B cell (primary cell): ENCODE measurements at regions not wholly inside any gene's neighbourhood (a gene's known extent, or its start where the extent isn't known, plus 50 kb on each side); places are given as distances from the start of the nearest gene placed in this dataset.

Experiments
- ATAC-seq: fragments of 200-7000 bp; cut with Tn5 transposase; one replicate; pipeline ENCODE4 v1.10.0; 2021; ENCODE audit warnings: low read depth, mild to moderate bottlenecking, moderate number of reproducible peaks, moderate library complexity
- CTCF ChIA-PET: fragments of 350-600 bp; sonication (Branson Sonifier 250); formaldehyde crosslinking; loops from one replicate; lab custom pipeline; 2021; ENCODE audit warnings: antibody characterized with exemption, inconsistent platforms; lab: Charles Lee
- POLR2A ChIA-PET: fragments of 350-600 bp; sonication (Branson Sonifier 250); formaldehyde crosslinking; loops from one replicate; lab custom pipeline; 2021; ENCODE audit warnings: antibody characterized with exemption; lab: Charles Lee
- DNase-seq: peaks from one replicate; pipeline ENCODE4 v3.0.0; 2013
- H2AFZ ChIP-seq: 2 replicates; pipeline ENCODE4 v1.6.1; 2012; ENCODE audit warnings: mild to moderate bottlenecking, low read depth, low read length; ENCODE audit not compliant: insufficient read depth, poor library complexity, severe bottlenecking
- H3K27ac ChIP-seq, 2 donors: 1 replicate in 1 of 2; 2 replicates in 1 of 2; pipeline ENCODE4 v1.5.1; 2012 to 2013; ENCODE audit warnings: low read length in 2 of 2, mild to moderate bottlenecking in 2 of 2, moderate library complexity in 1 of 2
- H3K27me3 ChIP-seq, 4 experiments: fragments of 200-600 bp in 1 of 4; sonication (generic) in 1 of 4; replicated peaks in 1 of 4; 1 replicate in 2 of 4; 2 replicates in 2 of 4; pipeline versions ENCODE4 v1.6.1 to v1.7.0; 2013 to 2016; ENCODE audit warnings: low read length in 3 of 4, mild to moderate bottlenecking in 2 of 4, mixed read lengths in 1 of 4, moderate library complexity in 1 of 4; ENCODE audit not compliant: insufficient read depth in 4 of 4, control insufficient read depth in 3 of 4; ENCODE audit errors: control extremely low read depth in 1 of 4
- H3K36me3 ChIP-seq, 2 experiments: replicated peaks in 1 of 2; 1 replicate in 1 of 2; 2 replicates in 1 of 2; pipeline versions ENCODE4 v1.6.1 to v1.7.1; 2013; ENCODE audit warnings: low read length in 1 of 2; ENCODE audit not compliant: insufficient read depth in 2 of 2, control insufficient read depth in 1 of 2; ENCODE audit errors: control extremely low read depth in 1 of 2, extremely low read depth in 1 of 2
- H3K4me1 ChIP-seq, 2 donors: fragments of 200-600 bp in 1 of 2; sonication (generic) in 1 of 2; 1 replicate in 1 of 2; 2 replicates in 1 of 2; pipeline versions ENCODE4 v1.5.1 to v1.6.1; 2013 to 2017; ENCODE audit warnings: low read length in 2 of 2; ENCODE audit not compliant: control insufficient read depth in 2 of 2, insufficient read depth in 2 of 2
- H3K4me2 ChIP-seq: replicated peaks from 2 replicates; pipeline ENCODE3; 2012; ENCODE audit warnings: mild to moderate bottlenecking, low read depth, low read length; ENCODE audit not compliant: poor library complexity, severe bottlenecking
- H3K4me3 ChIP-seq, 5 experiments: fragments of 200-600 bp in 1 of 5; sonication (generic) in 1 of 5; 1 replicate in 3 of 5; 2 replicates in 2 of 5; pipeline versions ENCODE4 v1.5.1 to v1.7.0; 2011 to 2016; ENCODE audit warnings: low read length in 4 of 5, mild to moderate bottlenecking in 4 of 5, low read depth in 2 of 5, control low read depth in 1 of 5, moderate library complexity in 1 of 5; ENCODE audit not compliant: insufficient read depth in 1 of 5; ENCODE audit errors: control extremely low read depth in 1 of 5, extremely low read depth in 1 of 5
- H3K79me2 ChIP-seq: fragments of 200-600 bp; sonication (generic); one replicate; pipeline ENCODE4 v1.6.0; 2016; ENCODE audit warnings: low read length; ENCODE audit not compliant: control insufficient read depth, insufficient read depth
- H3K9ac ChIP-seq: fragments of 200-600 bp; sonication (generic); 2 replicates; pipeline ENCODE4 v1.6.1; 2017; ENCODE audit warnings: mild to moderate bottlenecking, low read length, moderate library complexity
- H3K9me3 ChIP-seq, 3 donors: one replicate each; pipeline versions ENCODE4 v1.6.1 to v1.7.1; 2013; ENCODE audit warnings: low read length in 2 of 3; ENCODE audit not compliant: control insufficient read depth in 2 of 3, insufficient read depth in 1 of 3; ENCODE audit errors: control extremely low read depth in 1 of 3
- H4K20me1 ChIP-seq: 2 replicates; pipeline ENCODE4 v1.6.0; 2012; ENCODE audit warnings: mild to moderate bottlenecking, low read length; ENCODE audit not compliant: insufficient read depth, control insufficient read depth, poor library complexity, severe bottlenecking
- H3K27ac Mint-ChIP-seq: one replicate; pipeline ENCODE4 v1.8.0; 2021; ENCODE audit warnings: mixed read lengths
- H3K27me3 Mint-ChIP-seq: one replicate; pipeline ENCODE4 v1.8.0; 2021; ENCODE audit warnings: mixed read lengths
- H3K4me1 Mint-ChIP-seq: one replicate; pipeline ENCODE4 v1.8.0; 2021; ENCODE audit warnings: mixed read lengths
- H3K4me3 Mint-ChIP-seq: one replicate; pipeline ENCODE4 v1.8.0; 2021; ENCODE audit warnings: mixed read lengths
- H3K9me3 Mint-ChIP-seq: one replicate; pipeline ENCODE4 v1.8.0; 2022; ENCODE audit warnings: mixed read lengths; ENCODE audit not compliant: insufficient read depth
- EZH2 ChIP-seq: IDR thresholded peaks from 2 replicates; pipeline ENCODE4 v1.6.1; 2012; ENCODE audit warnings: borderline replicate concordance, low read depth, mild to moderate bottlenecking, moderate library complexity, low read length; ENCODE audit not compliant: insufficient read depth, poor library complexity, severe bottlenecking
- WGBS: methylation state at CpG from one replicate; pipeline ENCODE4 v1.1.5; 2013; ENCODE audit warnings: missing lambda C conversion rate; ENCODE audit not compliant: insufficient coverage; 5-methylcytosine and 5-hydroxymethylcytosine counted together
- intact Hi-C: fragments of 100-400 bp; cut with micrococcal nuclease; formaldehyde crosslinking; loops from one replicate; pipeline ENCODE4 v1.10.0; 2022
- TF ChIP-seq, protein P1 (sequence below): fragments of 200-600 bp; IDR thresholded peaks from one replicate; pipeline ENCODE4 v1.8.0; 2022; ENCODE audit warnings: antibody characterized with exemption, mild to moderate bottlenecking

DNA sequence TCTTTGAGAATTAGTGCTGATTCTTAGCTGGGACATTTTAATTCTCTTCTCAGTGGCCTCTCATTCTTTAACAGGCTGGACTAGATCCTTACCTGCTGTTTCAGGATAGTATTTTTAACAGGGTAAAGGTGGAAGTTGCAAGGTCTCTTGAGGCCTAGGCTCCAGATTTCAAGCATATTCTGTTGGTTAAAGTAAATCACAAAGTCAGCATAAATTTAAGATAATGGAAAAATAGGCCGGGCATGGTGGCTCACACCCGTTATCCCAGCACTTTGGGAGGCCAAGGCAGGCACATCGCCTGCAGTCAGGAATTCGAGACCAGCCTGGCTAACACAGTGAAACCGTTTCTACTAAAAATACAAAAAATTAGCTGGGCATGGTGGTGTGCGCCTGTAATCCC is 1149.0 kb downstream of the EPHA7 start:
- Histone ChIP-seq H3K27me3 (no peaks in the 10 kb centered on the region), H4K20me1 (no peaks in the 10 kb centered on the region), H3K79me2 (no peaks in the 10 kb centered on the region), H3K4me2 (no peak overlapping the region), H3K4me3 (no peak overlapping the region), H3K27ac (no peak overlapping the region), H3K9ac (no peak overlapping the region), H3K4me1 (no peaks in the 10 kb centered on the region), H3K9me3 (peaks cover 0 to 2% (median 0%) of the 10 kb centered on the region in 3 donors), H3K36me3 (no peaks in the 10 kb centered on the region), H2AFZ (no peak overlapping the region)
- POLR2A ChIA-PET = no interaction called here
- CTCF ChIA-PET = no interaction called here
- ATAC-seq (no peak), DNase-seq (no peak)
- peaks cover 5% of the 10 kb centered on the region for H3K9me3 Mint-ChIP-seq
- no peak overlapping the region for H3K27ac Mint-ChIP-seq
- intact Hi-C loops = no loop called here
- TF ChIP-seq, protein P1, sequence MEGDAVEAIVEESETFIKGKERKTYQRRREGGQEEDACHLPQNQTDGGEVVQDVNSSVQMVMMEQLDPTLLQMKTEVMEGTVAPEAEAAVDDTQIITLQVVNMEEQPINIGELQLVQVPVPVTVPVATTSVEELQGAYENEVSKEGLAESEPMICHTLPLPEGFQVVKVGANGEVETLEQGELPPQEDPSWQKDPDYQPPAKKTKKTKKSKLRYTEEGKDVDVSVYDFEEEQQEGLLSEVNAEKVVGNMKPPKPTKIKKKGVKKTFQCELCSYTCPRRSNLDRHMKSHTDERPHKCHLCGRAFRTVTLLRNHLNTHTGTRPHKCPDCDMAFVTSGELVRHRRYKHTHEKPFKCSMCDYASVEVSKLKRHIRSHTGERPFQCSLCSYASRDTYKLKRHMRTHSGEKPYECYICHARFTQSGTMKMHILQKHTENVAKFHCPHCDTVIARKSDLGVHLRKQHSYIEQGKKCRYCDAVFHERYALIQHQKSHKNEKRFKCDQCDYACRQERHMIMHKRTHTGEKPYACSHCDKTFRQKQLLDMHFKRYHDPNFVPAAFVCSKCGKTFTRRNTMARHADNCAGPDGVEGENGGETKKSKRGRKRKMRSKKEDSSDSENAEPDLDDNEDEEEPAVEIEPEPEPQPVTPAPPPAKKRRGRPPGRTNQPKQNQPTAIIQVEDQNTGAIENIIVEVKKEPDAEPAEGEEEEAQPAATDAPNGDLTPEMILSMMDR = no peak
- no peak for TF ChIP-seq EZH2
- no peaks in the 10 kb centered on the region for H3K4me1 Mint-ChIP-seq
- 94% methylated on average over 6 of the region's 6 CpGs for WGBS
- H3K27me3 Mint-ChIP-seq = no peaks in the 10 kb centered on the region
- no peak overlapping the region for H3K4me3 Mint-ChIP-seq

DNA sequence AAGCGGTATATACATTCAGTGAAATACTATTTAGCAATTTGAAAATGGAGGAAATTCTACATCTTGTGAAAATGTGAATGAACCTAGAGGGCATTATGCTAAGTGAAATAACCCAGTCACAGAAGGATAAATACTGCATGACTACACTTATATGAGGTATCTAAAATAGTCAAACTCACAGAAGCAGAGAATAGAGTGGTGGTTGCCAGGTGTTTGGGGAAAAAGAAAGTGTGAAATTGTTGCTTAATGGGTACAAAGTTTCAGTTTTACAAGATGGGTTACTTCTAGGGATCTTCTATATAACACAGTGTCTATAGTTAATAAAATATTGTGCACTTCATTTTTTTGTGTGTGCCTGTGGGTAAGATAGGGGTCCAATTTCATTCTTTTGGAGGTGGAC is 1152.0 kb downstream of the EPHA7 start:
- Histone ChIP-seq H3K4me3 (no peak overlapping the region), H3K9me3 (peaks cover 0 to 2% (median 0%) of the 10 kb centered on the region in 3 donors), H3K27ac (no peak overlapping the region), H3K4me1 (no peaks in the 10 kb centered on the region), H3K27me3 (no peaks in the 10 kb centered on the region), H3K9ac (no peak overlapping the region), H3K79me2 (no peaks in the 10 kb centered on the region), H3K36me3 (no peaks in the 10 kb centered on the region), H2AFZ (no peak overlapping the region), H3K4me2 (no peak overlapping the region), H4K20me1 (no peaks in the 10 kb centered on the region)
- Mint-ChIP-seq H3K4me3 (no peak overlapping the region), H3K4me1 (no peaks in the 10 kb centered on the region), H3K27ac (no peak overlapping the region), H3K9me3 (peaks cover 4% of the 10 kb centered on the region), H3K27me3 (no peaks in the 10 kb centered on the region)
- WGBS = no CpG with 5 or more reads among the region's 1 CpG
- ChIA-PET POLR2A (no interaction called here), CTCF (no interaction called here)
- DNase-seq (no peak), ATAC-seq (no peak)
- intact Hi-C loops = no loop called here
- TF ChIP-seq, protein P1 = no peak
- no peak for TF ChIP-seq EZH2
